ENCODE measurements at regions not wholly inside any gene's neighbourhood (a gene's known extent, or its start where the extent isn't known, plus 50 kb on each side); places are given as distances from the start of the nearest gene placed in this dataset.

GRCh38 chr2:72007402-72007801 is 140.3 kb downstream of the CYP26B1 start:
- TF ChIP-seq CTCF (IDR thresholded peaks at IDR 0.05 in 2 of 3, conservative IDR thresholded peaks at IDR 0.05 in 1 of 3; ENCODE audit: insufficient read depth in 2 of 3, low read depth in 1 of 3, low read length in 3 of 3) (no peak), TCF7L2 (IDR thresholded peaks at IDR 0.05; ENCODE audit: low read depth, low read length) (no peak)

All from K562 (cell line).